HG03571 (cell line): ENCODE measurements at regions not wholly inside any gene's neighbourhood (a gene's known extent, or its start where the extent isn't known, plus 50 kb on each side); places are given as distances from the start of the nearest gene placed in this dataset.
"Not testable (repeated sequence)": the region's sequence is repeated elsewhere in the genome, so short reads cannot be mapped to it uniquely, and the experiment has no call there.

Source experiments
- ATAC-seq: cut with Tn5 transposase; IDR thresholded peaks from one replicate; pipeline ENCODE4 v1.9.1; 2021; ENCODE audit not compliant: unreplicated experiment

DNA sequence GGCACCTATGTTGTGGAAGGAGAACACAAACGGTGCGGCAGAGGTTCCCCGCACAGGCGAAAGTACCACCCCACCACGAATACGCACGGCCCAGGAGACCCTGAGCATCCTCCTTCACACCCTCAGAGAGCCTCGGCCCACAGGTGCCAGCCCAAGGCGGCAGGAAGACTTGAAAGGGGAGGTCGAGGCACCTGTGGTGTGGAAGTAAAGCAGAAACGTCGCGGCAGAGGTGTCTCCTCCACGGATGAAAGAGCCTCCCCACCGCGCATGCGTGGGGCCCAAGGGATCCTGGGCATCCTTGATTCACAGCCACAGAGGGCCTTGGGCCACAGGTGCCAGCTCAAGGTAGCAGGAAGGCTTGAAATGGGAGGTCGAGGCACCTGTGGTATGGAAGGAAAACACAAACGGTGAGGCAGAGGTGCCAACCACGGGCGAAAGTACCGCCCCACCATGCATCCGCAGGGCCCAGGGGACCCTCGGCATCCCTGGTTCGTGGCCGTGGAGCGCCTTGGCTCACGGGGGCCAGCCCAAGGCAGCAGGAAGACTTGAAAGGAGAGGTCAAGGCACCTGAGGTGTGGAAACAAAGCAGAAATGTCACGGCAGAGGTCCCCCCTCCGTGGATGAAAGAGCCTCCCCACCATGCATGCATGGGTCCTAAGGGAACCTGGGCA is 380.1 kb downstream of the ALG10 start:
- ATAC-seq: no peak

GRCh38 chr12:34402899-34403705 is 380.8 kb downstream of the ALG10 start:
- no peak for ATAC-seq

- no peak for ATAC-seq
Observed at GRCh38 chr12:34403706-34404376, 381.5 kb downstream of the ALG10 start.

DNA sequence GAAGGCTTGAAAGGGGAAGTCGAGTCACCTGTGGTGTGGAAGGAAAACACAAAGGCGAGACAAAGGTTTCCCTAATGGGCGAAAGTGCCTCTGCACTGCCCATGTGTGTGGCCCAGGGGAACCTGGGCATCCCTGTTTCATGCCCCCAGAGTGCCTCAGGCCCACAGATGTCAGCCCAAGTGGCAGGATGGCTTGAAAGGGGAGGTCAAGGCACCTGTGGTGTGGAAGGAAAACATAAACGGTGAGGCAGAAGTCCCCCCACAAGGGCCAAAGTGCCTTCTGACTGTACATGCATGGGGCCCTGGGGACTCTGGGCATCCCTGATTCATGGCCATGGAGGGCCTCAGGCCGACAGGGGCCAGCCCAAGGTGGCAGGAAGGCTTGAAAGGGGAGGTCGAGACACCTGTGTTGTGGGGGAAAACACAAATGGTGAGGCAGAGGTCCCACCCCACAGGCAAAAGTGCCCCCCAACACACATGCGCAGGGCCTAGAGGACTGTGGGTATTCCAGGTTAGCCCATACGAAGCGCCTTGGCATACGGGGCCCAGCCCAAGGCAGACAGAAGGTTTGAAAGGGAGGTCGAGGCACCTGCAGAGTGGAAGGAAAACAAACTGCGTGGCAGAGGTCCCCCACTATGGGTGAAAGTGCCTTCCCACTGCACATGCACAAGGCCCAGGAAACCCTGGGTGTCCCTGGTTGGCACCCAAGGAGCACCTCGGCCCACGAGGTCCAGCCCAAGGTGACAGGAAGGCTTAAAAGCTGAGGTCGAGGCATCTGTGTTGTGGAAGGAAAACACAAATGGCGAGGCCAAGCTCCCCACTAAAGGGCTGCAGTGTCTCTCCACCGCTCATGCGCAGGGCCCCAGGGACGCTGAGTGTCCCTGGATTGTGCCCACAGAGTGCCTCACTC is 382.3 kb downstream of the ALG10 start:
- ATAC-seq: no peak

DNA sequence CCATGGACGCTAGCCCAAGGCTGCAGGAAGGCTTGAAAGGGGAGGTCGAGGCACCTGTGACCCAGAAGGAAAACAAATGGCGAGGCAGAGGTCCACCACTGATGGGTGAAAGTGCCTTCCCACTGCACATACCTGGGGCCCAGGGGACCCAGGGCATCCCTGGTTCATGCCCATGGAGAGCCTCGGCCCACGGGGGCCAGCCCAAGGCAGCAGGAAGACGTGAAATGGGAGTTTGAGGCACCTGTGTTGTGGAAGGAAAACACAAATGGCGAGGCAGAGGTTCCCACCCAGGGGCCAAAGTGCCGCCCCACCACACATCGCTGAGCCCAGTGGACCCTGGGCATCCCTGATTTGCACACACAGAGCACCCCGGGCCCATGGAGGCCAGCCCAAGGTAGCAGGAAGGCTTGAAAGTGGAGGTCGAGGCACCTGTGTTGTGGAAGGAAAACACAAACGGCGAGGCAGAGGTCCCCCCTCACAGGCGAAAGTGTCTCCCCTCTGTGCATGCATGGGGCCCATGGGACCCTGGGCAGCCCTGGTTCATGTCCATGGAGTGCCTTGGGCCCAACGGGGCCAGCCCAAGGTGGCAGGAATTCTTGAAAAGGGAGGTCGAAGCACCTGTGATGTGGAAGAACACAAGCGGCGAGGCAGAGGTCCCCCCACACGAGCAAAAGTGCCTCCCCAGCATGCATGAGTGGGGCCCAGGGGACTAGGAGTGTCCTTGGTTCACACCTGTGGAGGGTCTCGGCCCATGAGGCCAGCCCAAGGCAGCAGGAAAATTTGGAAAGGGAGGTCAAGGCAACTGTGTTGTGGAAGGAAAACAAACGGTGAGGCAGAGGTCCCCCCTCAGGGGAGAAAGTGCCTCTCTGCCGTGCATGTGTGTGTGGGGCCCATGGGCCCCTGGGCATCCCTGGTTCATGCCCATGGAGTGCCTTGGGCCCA is 383.3 kb downstream of the ALG10 start:
- ATAC-seq: no peak

GRCh38 chr12:34406228-34406995 is 384.1 kb downstream of the ALG10 start:
- no peak for ATAC-seq

DNA sequence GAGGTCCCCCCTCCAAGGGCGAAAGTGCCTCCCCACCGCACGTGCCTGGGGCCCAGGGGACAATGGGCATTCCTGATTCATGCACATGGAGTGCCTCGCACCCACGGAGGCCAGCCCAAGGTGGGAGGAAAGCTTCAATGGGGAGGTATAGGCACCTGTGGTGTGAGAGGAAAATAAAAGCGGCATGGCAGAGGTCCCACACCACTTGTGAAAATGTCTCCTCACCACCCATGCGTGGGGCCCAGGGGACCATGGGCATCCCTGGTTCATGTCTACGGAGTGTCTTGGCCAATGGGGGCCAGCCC is 384.7 kb downstream of the ALG10 start:
- ATAC-seq: no peak

DNA sequence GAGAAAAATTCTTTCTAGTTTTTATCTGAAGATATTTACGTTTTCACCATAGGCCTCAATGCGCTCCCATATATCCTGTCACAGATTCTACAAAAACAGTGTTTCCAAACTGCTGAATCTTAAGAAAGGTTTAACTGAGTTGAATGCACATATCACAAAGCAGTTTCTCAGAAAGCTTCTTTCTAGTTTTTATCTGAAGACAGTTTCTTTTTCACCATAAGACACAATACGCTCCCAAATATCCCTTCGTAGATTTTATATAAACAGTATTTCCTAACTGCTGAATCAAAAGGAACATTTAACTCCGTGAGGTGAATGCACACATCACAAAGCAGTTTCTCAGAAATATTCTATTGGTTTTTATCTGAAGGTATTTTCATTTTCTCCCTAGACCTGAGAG is 385.5 kb downstream of the ALG10 start:
- ATAC-seq: no peak

DNA sequence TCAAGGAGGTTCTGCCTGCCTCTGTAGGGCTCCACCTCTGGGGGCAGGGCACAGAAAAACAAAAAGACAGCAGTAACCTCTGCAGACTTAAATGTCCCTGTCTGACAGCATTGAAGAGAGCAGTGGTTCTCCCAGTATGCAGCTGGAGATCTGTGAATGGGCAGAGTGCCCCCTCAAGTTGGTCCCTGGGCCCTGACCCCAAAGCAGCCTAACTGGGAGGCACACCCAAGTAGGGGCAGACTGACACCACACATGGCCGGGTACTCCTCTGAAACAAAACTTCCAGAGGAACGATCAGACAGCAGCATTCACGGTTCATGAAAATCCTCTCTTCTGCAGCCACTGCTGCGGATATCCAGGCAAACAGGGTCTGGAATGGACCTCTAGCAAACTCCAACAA is 409.2 kb downstream of the ALG10 start:
- ATAC-seq: not testable (repeated sequence)
